OCI-LY3 (cell line): ENCODE measurements at regions not wholly inside any gene's neighbourhood (a gene's known extent, or its start where the extent isn't known, plus 50 kb on each side); places are given as distances from the start of the nearest gene placed in this dataset.

Source experiments
- EZH2phosphoT487 ChIP-seq: fragments of 200-600 bp; shearing (Covaris generic); IDR thresholded peaks from 2 replicates; pipeline ENCODE4 v1.6.1; 2018; ENCODE audit warnings: antibody characterized with exemption, mixed run types, low read depth
- TF ChIP-seq, protein P1 (sequence below): fragments of 200-600, 300-600 bp; sonication (generic); IDR thresholded peaks from 2 replicates; pipeline ENCODE4 v1.5.1; 2014; ENCODE audit warnings: antibody characterized with exemption, low read length, low read depth

DNA sequence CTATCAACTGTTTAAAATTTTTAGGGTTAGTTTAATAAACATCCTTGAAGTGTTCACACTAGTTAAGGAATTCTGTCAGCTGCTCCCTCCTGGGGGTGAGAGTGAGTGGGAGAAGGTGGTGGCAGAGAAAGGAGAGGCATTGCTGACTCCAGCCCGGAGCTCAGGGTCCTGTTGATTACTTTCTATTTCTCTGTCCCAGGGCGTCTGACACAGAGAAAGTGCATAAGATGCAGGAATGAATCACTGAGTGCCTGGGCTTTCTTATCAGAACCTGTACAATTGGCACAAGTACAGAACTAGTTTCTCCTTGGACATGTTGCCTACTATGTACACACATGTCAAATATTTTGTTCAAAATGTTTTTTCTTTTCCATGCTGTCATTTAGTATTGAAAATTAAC, 410.8 kb upstream of the COBL start:
- TF ChIP-seq, protein P1, sequence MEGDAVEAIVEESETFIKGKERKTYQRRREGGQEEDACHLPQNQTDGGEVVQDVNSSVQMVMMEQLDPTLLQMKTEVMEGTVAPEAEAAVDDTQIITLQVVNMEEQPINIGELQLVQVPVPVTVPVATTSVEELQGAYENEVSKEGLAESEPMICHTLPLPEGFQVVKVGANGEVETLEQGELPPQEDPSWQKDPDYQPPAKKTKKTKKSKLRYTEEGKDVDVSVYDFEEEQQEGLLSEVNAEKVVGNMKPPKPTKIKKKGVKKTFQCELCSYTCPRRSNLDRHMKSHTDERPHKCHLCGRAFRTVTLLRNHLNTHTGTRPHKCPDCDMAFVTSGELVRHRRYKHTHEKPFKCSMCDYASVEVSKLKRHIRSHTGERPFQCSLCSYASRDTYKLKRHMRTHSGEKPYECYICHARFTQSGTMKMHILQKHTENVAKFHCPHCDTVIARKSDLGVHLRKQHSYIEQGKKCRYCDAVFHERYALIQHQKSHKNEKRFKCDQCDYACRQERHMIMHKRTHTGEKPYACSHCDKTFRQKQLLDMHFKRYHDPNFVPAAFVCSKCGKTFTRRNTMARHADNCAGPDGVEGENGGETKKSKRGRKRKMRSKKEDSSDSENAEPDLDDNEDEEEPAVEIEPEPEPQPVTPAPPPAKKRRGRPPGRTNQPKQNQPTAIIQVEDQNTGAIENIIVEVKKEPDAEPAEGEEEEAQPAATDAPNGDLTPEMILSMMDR: no peak
- TF ChIP-seq EZH2phosphoT487: no peak
